Left cardiac atrium (tissue), 4 donors: ENCODE measurements at regions not wholly inside any gene's neighbourhood (a gene's known extent, or its start where the extent isn't known, plus 50 kb on each side); places are given as distances from the start of the nearest gene placed in this dataset.

ENCODE experiments used
- ATAC-seq, 2 donors: fragments of 200-7000 bp; cut with Tn5 transposase; one replicate each; pipeline ENCODE4 v1.9.1; 2020; ENCODE audit warnings: mild to moderate bottlenecking in 2 of 2, moderate library complexity in 2 of 2
- DNase-seq: peaks from one replicate; pipeline ENCODE4 v3.0.0-alpha.2; 2020
- intact Hi-C, 2 donors: fragments of 100-400 bp; cut with DNase I; formaldehyde crosslinking; loops; one replicate each; pipeline versions ENCODE4 v1.14.1 to v1.15.1; 2022 to 2023
- donor health status: DM: no; HTN: yes; CAD: no.
- donor health status: DM: no; HTN: yes; CAD: no; lungs with severe emphysema.
- donor health status: DM: yes; HTN: yes; CAD: no.
- donor health status: Dilated cardiomyopathy.

DNA sequence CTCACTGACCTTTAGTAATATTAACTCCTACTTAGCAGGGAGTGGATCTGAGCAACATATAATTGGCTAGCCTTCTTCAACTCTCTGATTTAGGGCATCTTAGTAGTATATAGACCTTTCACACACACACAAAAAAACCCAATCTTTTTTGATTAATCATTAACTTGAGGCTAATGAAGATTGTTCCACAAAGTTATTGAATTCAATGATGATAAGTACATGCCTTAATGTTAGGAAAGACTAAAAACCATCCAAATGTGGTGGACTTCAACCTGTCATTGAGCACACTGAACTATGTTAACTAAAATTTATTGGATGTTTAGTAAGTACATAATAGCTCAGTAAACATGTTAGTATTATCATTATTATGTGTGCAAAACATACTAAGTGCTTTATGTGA lies 179.4 kb upstream of the SLC25A13 start:
- intact Hi-C loops = no loop called here

DNA sequence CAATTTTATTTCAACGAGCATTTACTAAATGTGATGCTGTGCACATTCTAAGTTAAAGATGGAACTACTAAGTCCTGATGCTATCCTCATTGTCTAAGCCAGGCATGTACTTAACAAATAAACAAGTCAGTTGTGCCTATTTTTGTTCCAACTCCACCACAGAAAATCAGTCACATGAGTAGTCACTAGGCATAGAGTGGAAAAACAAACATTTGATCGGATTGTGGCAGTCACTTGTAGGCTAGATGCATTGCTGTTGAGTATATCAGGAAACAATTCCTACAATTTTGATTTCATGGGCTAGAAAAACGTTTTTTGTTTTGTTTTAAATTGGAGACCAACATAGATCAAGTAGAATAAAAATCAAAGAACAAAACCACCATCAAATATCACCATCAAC lies 177.6 kb upstream of the SLC25A13 start:
- intact Hi-C loops = no loop called here
- DNase-seq (no peak), ATAC-seq (no peak)

More for the DNA sequence above, 179.4 kb upstream of the SLC25A13 start:
- DNase-seq (no peak), ATAC-seq (no peak)

DNA sequence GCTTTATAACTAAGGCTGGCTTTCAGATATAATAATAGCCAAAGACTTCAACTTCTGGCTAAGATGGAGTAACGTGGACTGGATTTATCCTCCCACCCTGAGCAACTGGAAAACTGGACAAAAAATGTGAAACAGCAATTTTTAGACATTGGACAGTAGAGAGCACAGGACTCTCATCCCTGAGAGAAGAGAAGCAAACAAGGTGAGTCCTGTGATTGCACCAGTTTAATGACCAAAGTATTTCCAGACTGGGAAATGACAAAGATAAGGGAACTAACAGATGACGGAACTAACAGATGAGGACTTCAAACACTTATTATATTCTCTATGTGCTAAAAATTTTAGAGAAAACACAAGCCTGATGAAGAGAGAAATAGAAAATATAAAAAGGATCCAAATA lies 175.7 kb upstream of the SLC25A13 start:
- ATAC-seq (no peak), DNase-seq (no peak)
- intact Hi-C loops = no loop called here

DNA sequence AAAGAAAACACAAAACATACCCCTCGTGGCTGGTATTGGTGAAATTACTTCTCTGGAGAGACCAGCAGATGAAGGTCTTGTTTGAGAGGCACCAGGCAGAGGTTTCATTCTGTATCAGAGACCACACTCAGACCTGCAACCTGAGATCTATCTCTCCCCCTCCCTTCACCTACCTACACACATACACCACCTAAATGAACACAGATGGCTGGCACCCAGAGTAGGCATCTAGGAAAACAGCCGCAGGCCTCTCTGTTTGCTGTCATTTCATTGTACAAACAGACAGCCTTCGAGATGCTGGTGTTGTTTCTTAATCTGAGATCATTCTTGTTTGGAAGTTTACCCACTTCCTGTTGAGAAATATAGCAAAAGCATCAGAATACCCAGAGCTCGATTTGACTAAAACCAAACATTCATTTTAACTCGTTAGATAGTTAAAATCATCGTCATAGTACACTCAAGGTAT lies 173.9 kb upstream of the SLC25A13 start:
- ATAC-seq (no peak), DNase-seq (no peak)
- intact Hi-C loops = no loop called here

DNA sequence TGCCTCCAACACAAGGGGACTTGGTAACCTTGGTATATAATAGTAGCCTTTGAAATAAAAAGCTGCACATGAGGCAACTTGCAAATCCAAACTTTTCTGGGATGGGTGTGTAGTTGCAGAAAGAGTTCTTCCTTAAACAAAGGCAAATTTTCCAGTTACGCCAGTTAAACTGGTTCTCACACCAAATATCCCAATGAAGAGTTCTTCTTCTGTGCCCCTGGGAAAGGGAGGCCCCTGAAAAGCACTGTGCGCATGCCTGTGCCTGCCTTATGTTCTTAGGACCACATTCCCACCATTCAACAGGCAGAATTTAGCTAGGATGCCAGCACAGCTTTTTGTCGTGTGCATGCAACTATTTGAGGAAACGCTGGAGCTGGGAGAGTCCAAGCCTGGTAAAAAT lies 164.8 kb upstream of the SLC25A13 start:
- no peak for DNase-seq
- no peak for ATAC-seq
- intact Hi-C loops = no loop called here

DNA sequence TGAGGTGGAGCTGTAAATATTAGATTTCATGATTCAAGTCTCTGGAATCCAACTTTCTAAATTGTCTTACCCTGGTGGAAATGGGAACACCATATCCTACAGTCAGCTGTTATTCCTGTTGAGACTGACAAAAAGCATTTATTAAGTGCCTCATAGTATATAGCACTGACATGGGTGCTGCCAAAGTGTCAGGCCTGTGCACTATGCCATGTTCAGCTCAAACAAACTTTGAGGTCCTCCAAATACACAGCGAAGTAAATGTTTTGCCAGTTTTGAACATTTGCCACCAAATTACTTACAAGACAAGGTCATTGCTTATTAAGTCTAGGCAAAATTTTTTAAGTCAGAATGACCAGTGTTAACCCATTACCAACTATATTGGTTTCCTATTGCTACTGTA lies 162.9 kb upstream of the SLC25A13 start:
- intact Hi-C loops = no loop called here
- DNase-seq (no peak), ATAC-seq (no peak)

DNA sequence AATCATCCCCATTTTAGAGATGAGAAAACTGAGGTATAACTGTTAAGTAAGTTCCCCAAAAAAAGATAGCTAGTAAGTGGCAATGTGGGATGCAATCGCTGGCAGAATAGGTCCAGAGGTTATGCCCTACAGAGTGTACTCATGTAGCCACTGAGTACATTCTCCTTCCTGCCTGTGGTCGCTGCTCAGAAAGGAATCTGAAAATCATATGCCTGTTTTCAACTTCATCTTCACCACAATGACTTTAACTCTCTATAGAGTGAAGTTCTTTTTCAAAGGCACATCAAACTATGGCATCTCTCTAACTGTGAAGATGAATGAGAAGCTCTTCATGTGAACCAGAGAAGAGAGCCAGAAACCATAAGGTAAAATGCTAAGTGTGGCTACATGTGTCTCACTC lies 162.2 kb upstream of the SLC25A13 start:
- intact Hi-C loops = no loop called here
- DNase-seq (no peak), ATAC-seq (no peak)

DNA sequence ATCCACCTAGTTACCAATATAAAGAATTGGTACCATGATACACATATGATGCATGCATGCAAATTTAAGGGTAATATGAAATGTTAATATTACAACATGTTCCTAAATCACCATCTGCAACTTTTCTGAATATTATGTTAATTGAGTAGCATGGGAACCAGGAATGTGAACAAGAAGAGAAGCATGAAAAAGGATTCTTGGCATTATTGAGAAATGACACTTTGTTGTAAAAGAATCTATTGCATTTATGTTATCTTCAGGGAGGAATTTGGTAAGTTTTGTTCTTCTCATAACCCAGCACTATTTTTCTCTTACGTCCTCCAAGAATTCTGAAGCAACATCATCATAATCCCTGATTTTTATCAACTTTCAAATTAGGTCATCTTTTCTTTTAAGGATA lies 159.9 kb upstream of the SLC25A13 start:
- no peak for ATAC-seq

DNA sequence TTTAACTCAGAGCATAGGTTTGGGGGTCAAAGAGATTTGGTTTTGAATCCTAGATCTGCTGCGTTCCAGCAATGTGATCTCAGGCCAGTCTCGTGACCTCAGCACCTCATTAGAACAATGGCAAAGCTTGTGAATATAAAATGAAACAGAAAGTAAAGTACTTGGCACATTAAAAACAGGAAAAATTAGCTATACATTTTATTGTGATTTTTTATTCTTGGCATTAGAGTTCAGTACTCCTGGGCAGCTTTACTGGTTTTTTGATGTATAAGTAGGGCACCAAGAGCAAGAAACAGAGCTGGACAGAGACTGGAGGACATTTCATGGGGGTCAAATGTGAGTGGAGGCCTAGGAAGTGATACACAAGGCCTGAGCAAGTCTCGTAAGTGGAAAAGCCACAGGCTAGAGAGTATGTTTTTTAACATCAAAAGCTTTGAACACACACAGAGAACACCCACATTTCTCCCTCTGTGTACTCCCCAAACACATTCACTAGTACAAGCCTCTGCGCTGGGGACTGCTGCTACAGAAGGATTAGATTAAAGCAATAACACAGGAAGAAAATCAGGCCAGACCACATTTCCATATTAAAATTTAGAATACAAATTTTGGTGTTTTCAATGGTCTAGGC lies 157.2 kb upstream of the SLC25A13 start:
- DNase-seq = no peak
- ATAC-seq = no peak
- intact Hi-C loops = no loop called here

More for the DNA sequence above, 159.9 kb upstream of the SLC25A13 start:
- intact Hi-C loops = no loop called here
- no peak for DNase-seq

DNA sequence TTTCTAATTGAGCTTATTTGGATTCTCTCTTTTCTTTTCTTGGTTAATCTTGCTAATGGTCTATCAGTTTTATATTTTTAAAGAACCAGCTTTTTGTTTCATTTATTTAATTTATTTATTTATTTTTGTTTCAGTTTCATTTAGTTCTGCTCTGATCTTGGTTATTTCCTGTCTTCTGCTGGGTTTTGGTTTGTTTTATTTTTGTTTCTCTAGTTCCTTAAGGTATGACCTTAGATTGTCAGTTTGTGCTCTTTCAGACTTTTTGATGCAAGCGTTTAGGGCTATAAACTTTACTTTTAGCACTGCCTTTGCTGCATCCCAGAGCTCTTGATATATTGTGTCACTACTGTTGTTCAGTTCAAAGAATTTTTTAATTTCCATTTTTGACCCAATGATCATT lies 149.7 kb upstream of the SLC25A13 start:
- no peak for ATAC-seq
- DNase-seq = no peak
- intact Hi-C loops = no loop called here

DNA sequence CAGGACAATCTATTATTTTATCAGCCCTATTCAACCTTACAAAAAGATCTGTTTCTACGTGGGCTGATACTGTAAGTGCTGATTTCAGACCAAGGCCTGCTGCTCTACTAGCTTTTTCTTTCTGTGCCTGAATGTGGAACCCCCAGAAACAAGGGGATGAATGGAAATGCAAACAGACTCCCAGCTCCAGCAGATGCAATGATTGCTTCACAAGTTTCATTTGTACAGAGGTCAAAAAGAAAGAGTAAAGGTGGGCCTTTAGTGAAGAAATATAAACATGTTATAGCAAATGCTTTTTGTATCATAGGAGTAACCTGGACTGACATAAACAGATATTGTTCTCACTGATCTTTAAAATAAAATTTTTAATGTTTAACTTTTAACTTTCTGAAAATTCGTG lies 130.2 kb upstream of the SLC25A13 start:
- DNase-seq (no peak), ATAC-seq (no peak)
- intact Hi-C loops = no loop called here

DNA sequence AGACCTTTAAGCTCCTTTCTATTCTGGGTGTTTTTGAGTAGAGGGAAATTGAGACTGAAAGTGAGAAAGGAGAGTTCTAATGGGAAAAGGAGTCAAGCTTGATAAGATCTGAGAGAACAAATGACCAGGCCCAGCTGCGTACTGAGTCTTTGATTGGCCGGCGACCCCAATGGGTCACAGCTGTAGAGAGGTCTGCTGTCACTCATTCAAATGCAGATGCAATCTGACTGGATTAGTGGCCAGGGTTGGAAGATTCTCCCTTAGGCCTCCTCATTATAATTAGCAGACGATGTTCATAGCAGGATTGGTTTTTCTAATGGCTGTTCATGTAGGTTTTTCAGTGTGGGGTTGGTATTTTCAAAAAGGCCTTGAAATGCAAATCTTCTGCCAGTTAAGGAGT lies 127.2 kb upstream of the SLC25A13 start:
- ATAC-seq = no peak
- no peak for DNase-seq
- intact Hi-C loops = no loop called here

DNA sequence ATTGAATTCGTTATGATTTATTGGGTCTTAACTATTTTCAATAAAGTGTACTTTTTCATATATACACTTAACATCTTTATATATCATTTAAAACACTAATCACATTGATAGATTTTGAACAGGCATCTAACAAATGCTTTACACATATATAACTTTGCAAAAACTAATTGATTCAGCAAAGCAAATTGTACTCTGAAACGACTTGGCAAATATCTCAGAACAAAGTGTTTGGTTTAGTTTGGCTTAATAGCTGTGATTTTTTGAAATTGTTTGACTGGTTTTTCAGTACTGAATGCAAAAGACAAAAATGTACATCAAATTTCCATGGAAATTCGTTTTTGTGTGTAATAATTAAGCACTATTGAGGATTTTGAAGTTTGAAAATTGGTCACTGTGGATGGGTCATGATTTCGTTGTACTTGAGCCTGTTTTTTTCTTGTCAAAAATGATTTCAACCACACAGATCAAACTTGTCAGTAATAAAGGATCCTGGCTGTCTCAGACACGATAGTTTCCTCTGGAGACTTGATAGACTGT lies 125.3 kb upstream of the SLC25A13 start:
- ATAC-seq (no peak), DNase-seq (no peak)
- intact Hi-C loops = no loop called here

DNA sequence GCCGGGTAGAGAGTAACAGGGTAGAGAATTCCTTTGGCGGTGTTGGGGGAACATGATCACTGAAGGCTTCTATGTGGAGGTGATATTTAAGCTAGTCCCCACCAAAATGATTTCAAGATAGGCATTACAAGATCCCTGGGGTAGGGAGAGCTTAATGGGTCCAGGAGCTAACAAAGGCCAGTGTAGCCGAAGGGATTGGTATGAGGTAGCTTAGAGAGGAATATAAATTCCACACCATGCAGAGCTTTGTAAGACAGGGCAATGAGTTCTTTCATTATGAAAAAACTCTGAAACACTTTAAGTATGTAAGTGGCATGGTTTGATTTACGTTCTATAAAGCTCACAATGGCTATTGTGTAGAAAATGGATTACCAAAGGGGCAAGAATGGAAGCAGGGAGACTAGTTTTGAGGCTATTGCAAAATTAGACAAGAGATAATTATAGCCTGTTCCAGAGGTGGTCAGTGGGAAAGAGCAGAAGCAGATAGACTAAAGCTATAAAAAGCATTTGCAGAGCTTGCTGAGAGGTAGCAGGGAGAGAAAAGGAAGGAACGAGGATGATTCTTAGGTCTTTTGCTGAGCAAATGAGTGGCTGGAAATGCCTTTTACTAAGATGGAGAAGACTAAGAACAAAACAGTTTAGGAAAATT lies 119.7 kb upstream of the SLC25A13 start:
- intact Hi-C loops = no loop called here
- peak in 1 of 2 donors; percentile 70 for ATAC-seq

DNA sequence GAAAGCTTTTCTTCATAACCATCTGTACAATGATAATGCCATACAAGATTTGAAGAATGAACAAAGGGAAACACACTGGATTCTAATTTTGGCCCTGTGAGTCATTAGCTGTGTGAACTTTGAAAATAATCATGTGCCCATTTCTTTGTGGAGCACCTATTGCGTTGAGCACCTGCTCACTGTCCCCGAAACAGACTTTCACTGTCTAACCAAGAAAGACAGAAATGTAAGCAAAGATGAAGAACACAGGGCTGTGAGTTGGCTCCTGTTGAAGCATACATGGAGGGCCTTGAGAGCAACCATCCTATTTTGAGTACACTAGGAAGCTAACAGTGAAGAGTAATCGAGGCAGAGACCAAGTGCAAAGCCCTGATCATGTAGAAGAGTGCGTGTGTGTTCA lies 118.4 kb upstream of the SLC25A13 start:
- ATAC-seq (no peak), DNase-seq (no peak)
- intact Hi-C loops = no loop called here

More for the DNA sequence above, 119.7 kb upstream of the SLC25A13 start:
- no peak for DNase-seq

DNA sequence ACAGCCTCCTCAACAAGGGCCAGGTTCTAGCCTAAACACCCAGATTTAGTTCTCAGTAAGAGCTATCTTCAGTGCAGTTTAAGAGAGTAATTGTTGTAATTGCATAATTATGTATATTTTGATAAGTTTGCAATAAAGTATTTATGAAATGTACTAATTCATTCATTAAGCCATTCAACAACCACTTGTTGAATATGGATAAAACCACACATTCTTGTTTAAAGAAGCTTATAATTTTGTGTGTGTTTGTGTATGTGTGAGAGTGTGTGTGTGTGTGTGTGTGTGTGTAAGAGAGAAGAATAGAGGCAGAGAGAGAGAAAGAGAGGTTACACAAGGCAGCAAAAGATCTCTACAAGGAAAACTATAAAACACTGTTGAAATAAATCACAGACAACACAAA lies 115.0 kb upstream of the SLC25A13 start:
- ATAC-seq = no peak
- no peak for DNase-seq
- intact Hi-C loops = no loop called here

DNA sequence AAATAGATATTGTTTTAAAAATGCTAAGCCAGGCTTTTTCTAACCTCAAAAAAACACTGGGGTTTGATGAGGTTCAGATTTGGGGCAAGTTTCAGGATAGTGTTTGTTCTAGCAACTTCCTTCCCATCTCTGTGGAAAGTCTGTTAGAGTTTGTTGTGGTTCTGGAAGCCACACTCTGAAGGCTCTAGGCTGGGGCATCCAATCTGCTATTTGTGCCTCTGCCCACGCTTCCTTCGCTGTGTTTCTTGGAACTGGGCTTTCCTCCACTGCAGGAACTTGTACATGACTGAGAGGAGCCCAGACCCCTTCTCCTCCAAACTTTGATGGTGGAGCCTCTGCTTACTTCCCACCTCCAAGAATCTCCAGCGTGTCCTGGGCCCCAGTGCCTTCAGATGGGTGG lies 108.5 kb upstream of the SLC25A13 start:
- intact Hi-C loops = no loop called here
- ATAC-seq (no peak), DNase-seq (no peak)

DNA sequence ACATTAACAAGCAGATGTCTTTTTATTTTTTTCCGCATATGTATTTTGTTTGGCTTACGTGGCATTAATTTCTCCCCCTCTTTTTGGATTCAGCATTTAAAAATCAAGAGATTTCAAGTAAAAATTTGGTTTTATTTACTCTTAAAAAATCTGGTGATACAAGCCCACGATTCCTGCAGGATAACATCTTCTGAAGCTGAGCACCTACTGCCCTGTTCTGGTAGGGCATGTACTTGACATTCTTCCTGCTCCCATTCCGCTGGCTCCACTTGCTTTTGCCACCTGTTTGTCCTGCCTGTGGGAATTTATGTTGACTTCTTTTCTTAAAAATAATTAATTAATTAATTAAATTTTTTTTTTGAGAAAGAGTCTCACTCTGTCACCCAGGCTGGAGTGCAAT lies 105.2 kb upstream of the SLC25A13 start:
- intact Hi-C loops = no loop called here
- ATAC-seq = no peak
- DNase-seq = no peak

DNA sequence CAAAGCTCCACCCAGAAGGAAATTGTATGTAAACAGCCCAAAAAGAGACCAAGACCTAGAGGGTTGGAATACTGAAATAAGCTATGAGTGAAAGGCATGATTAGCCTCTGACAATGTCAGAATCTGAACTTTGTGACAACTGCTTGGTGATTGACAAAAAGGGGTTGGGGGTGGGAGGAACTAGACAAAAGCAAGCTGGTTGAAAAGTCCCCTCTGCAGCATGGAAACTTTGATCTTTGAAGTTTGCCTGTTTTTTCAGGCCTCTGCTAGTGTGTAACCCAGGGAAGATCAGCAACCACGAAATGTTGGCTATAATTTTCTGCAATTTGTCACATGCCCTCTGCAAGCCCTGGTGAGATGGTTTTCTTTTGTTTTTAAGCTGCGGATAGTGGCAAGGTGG lies 104.8 kb upstream of the SLC25A13 start:
- DNase-seq = no peak
- intact Hi-C loops = no loop called here

DNA sequence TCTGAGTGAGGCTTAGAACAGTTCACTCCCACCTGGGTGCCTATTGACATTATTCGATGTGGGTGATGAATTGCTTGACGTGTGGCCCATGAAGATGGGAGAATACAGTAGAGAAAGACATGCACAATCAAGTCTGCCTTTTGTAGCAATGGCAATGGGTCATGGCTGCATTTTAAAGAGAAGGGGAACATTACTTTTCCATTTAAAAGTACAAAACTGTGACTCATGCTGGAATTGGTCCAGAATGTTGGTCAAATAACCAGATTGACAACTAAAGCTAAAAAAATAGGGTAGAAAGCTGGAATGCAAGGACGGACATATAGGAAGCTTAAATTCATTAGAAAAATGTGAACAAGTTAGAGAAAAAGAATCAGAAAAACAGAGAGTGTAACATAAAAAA lies 104.1 kb upstream of the SLC25A13 start:
- ATAC-seq (no peak), DNase-seq (no peak)
- intact Hi-C loops = no loop called here

More for the DNA sequence above, 104.8 kb upstream of the SLC25A13 start:
- ATAC-seq = no peak

DNA sequence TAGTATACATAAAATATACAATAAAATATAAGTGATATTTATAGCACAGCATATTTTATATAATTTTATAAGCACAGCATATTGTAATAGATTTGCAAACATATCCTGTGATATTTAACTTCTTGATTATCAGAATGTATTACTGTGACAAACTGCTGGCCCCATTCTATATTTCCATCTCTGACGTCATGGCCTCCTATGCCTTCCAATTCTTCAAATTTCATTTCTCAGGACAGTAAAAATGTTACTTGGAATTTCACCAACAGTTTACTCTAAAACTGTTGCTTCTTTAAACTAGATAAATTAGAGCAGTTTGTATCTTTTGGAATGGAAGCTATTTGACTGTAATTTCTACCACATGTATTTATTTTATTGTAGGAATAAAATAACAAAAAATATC lies 102.5 kb upstream of the SLC25A13 start:
- DNase-seq (no peak), ATAC-seq (no peak)
- intact Hi-C loops = no loop called here
